DND-41 (cell line): ENCODE measurements at regions not wholly inside any gene's neighbourhood (a gene's known extent, or its start where the extent isn't known, plus 50 kb on each side); places are given as distances from the start of the nearest gene placed in this dataset.

ENCODE experiments used
- ATAC-seq: fragments of 200-7000 bp; cut with Tn5 transposase; 3 replicates; pipeline ENCODE4 v1.9.1; 2021; ENCODE audit warnings: low read depth; ENCODE audit not compliant: insufficient read depth
- DNase-seq: peaks from one replicate; pipeline ENCODE4 v3.0.0-alpha.2; 2020
- H2AFZ ChIP-seq: 2 replicates; pipeline ENCODE4 v1.6.0; 2012; ENCODE audit warnings: low read depth, low read length
- H3K27ac ChIP-seq: 2 replicates; pipeline ENCODE4 v1.5.1; 2012; ENCODE audit warnings: low read length, inconsistent platforms
- H3K27me3 ChIP-seq: fragments of 200-600 bp; sonication (generic); 2 replicates; pipeline ENCODE4 v1.6.0; 2012; ENCODE audit warnings: low read length, mild to moderate bottlenecking, inconsistent platforms; ENCODE audit not compliant: insufficient read depth, poor library complexity
- H3K36me3 ChIP-seq: 2 replicates; pipeline ENCODE4 v1.5.1; 2012; ENCODE audit warnings: low read length, inconsistent platforms; ENCODE audit not compliant: insufficient read depth
- H3K4me1 ChIP-seq: 2 replicates; pipeline ENCODE4 v1.5.1; 2012; ENCODE audit warnings: mild to moderate bottlenecking, low read length; ENCODE audit not compliant: insufficient read depth
- H3K4me2 ChIP-seq: 2 replicates; pipeline ENCODE4 v1.6.0; 2012; ENCODE audit warnings: mild to moderate bottlenecking, moderate library complexity, low read length, inconsistent platforms; ENCODE audit not compliant: insufficient read depth
- H3K4me3 ChIP-seq, 2 experiments: fragments of 200-600 bp in 1 of 2; shearing (Covaris generic) in 1 of 2; 2 replicates each; pipeline ENCODE4 v1.5.1; 2012 to 2016; ENCODE audit warnings: inconsistent platforms in 2 of 2, low read length in 2 of 2, mild to moderate bottlenecking in 2 of 2, low read depth in 1 of 2, moderate library complexity in 1 of 2
- H3K79me2 ChIP-seq: 2 replicates; pipeline ENCODE4 v1.6.0; 2012; ENCODE audit warnings: low read length, inconsistent platforms; ENCODE audit not compliant: insufficient read depth
- H3K9ac ChIP-seq: 2 replicates; pipeline ENCODE4 v1.6.0; 2012; ENCODE audit warnings: low read depth, mild to moderate bottlenecking, inconsistent platforms, low read length, moderate library complexity
- H3K9me3 ChIP-seq: 2 replicates; pipeline ENCODE4 v1.5.1; 2012; ENCODE audit warnings: low read length, moderate library complexity, mild to moderate bottlenecking, inconsistent platforms; ENCODE audit not compliant: insufficient read depth, severe bottlenecking
- H4K20me1 ChIP-seq: 2 replicates; pipeline ENCODE4 v1.6.0; 2012; ENCODE audit warnings: low read length; ENCODE audit not compliant: insufficient read depth
- CTCF ChIP-seq: IDR thresholded peaks from 2 replicates; pipeline ENCODE4 v1.5.1; 2012; ENCODE audit warnings: borderline replicate concordance, low read length, moderate library complexity, mild to moderate bottlenecking; ENCODE audit not compliant: poor library complexity, severe bottlenecking; ENCODE audit errors: extremely low read depth
- EZH2 ChIP-seq: IDR thresholded peaks from 3 replicates; pipeline ENCODE4 v1.6.1; 2012; ENCODE audit warnings: borderline replicate concordance, low read depth, mild to moderate bottlenecking, moderate library complexity, low read length, inconsistent platforms; ENCODE audit not compliant: severe bottlenecking

- TF ChIP-seq EZH2 (no peak), CTCF (no peak)
- DNase-seq = no peak
Measured at GRCh38 chr12:30569426-30569825, 126.2 kb downstream of the IPO8 start.

GRCh38 chr12:30568453-30568852 lies 127.2 kb downstream of the IPO8 start:
- no peak overlapping the region for H2AFZ ChIP-seq
- H3K27me3 ChIP-seq = no peaks in the 10 kb centered on the region
- no peak overlapping the region for H3K4me2 ChIP-seq
- no peak for ATAC-seq
- no peaks in the 10 kb centered on the region for H3K79me2 ChIP-seq
- H3K4me1 ChIP-seq = no peaks in the 10 kb centered on the region
- H3K9me3 ChIP-seq = no peaks in the 10 kb centered on the region
- no peaks in the 10 kb centered on the region for H4K20me1 ChIP-seq
- H3K4me3 ChIP-seq = no peak overlapping the region
- DNase-seq = no peak
- no peak for TF ChIP-seq CTCF
- H3K9ac ChIP-seq = no peak overlapping the region
- no peak overlapping the region for H3K27ac ChIP-seq
- no peaks in the 10 kb centered on the region for H3K36me3 ChIP-seq

More at GRCh38 chr12:30569426-30569825, 126.2 kb downstream of the IPO8 start:
- Histone ChIP-seq H3K79me2 (no peaks in the 10 kb centered on the region), H4K20me1 (no peaks in the 10 kb centered on the region), H3K4me3 (no peak overlapping the region), H2AFZ (no peak overlapping the region), H3K27me3 (no peaks in the 10 kb centered on the region), H3K4me2 (no peak overlapping the region), H3K4me1 (no peaks in the 10 kb centered on the region), H3K9ac (no peak overlapping the region), H3K9me3 (no peaks in the 10 kb centered on the region), H3K27ac (no peak overlapping the region), H3K36me3 (no peaks in the 10 kb centered on the region)
- no peak for ATAC-seq

GRCh38 chr12:30567082-30567481 lies 128.6 kb downstream of the IPO8 start:
- Histone ChIP-seq H3K4me1 (no peaks in the 10 kb centered on the region), H3K27me3 (no peaks in the 10 kb centered on the region), H3K36me3 (no peaks in the 10 kb centered on the region), H3K4me3 (no peak overlapping the region), H3K9ac (no peak overlapping the region), H3K9me3 (no peaks in the 10 kb centered on the region), H2AFZ (no peak overlapping the region), H3K79me2 (no peaks in the 10 kb centered on the region), H3K4me2 (no peak overlapping the region), H4K20me1 (no peaks in the 10 kb centered on the region), H3K27ac (no peak overlapping the region)
- DNase-seq = no peak
- ATAC-seq = no peak
- TF ChIP-seq EZH2 (no peak), CTCF (no peak)

GRCh38 chr12:30564394-30564793 lies 131.3 kb downstream of the IPO8 start:
- Histone ChIP-seq H3K4me2 (no peak overlapping the region), H3K4me3 (no peak overlapping the region), H3K36me3 (no peaks in the 10 kb centered on the region), H3K9me3 (no peaks in the 10 kb centered on the region), H3K79me2 (no peaks in the 10 kb centered on the region), H3K27ac (no peak overlapping the region), H4K20me1 (no peaks in the 10 kb centered on the region), H3K9ac (no peak overlapping the region), H3K27me3 (no peaks in the 10 kb centered on the region), H2AFZ (no peak overlapping the region), H3K4me1 (no peaks in the 10 kb centered on the region)
- no peak for ATAC-seq
- TF ChIP-seq EZH2 (no peak), CTCF (no peak)
- no peak for DNase-seq
